ENCODE measurements at regions not wholly inside any gene's neighbourhood (a gene's known extent, or its start where the extent isn't known, plus 50 kb on each side); places are given as distances from the start of the nearest gene placed in this dataset.

- no peak overlapping the region for H2BK5ac ChIP-seq (ENCODE audit: low read depth, low read length, poor library complexity, severe bottlenecking)
- H3K4me1 ChIP-seq (ENCODE audit: control insufficient read depth, insufficient read depth, low read length) = no peaks in the 10 kb centered on the region
- H3K9me3 ChIP-seq (ENCODE audit: control insufficient read depth, insufficient read depth, low read length) = no peaks in the 10 kb centered on the region
- 80% methylated on average over 1 of the region's 2 CpGs; no CpG with 5 or more reads in 1 of the 2 experiments for WGBS, 2 experiments (ENCODE audit: extremely low coverage in 2 of 2, insufficient read length in 1 of 2)
- no peak for ATAC-seq (ENCODE audit: low read depth)
- H3K79me1 ChIP-seq (ENCODE audit: low read depth in 1 of 2, low read length in 2 of 2) = no peaks in the 10 kb centered on the region
- H3K4me2 ChIP-seq (ENCODE audit: low read depth, low read length) = no peak overlapping the region
- in situ Hi-C loops (cut with MboI; ENCODE audit: low sequenced_read_pairs) = no loop called here
- no peak overlapping the region for H3K18ac ChIP-seq (ENCODE audit: low read depth, low read length)
- H3K36me3 ChIP-seq (ENCODE audit: control insufficient read depth, insufficient read depth, low read length) = no peaks in the 10 kb centered on the region
- H2AK5ac ChIP-seq (ENCODE audit: low read depth, low read length) = no peak overlapping the region
- no TSS peak for BruUV-seq (replicated peaks)
- H4K91ac ChIP-seq (ENCODE audit: insufficient read depth, low read depth, low read length) = no peak overlapping the region
- H2BK120ac ChIP-seq (ENCODE audit: low read depth, low read length) = no peak overlapping the region
- H4K5ac ChIP-seq (ENCODE audit: low read depth, low read length) = no peak overlapping the region
- no peak overlapping the region for H2AK9ac ChIP-seq (replicated peaks; ENCODE audit: low read depth, low read length, poor library complexity)
- TF ChIP-seq RCOR1 (IDR thresholded peaks at IDR 0.05; ENCODE audit: insufficient replicate concordance, low read length) (no peak), CTCF (conservative IDR thresholded peaks at IDR 0.05; ENCODE audit: low read depth, low read length) (no peak), POLR2A (IDR thresholded peaks at IDR 0.05; ENCODE audit: low read depth, low read length) (no peak), RAD21 (IDR thresholded peaks at IDR 0.05; ENCODE audit: low read length) (no peak), RFX5 (IDR thresholded peaks at IDR 0.05; ENCODE audit: low read depth, low read length) (no peak), MXI1 (IDR thresholded peaks at IDR 0.05; ENCODE audit: borderline replicate concordance, low read depth, low read length) (no peak), NFE2L2 (IDR thresholded peaks at IDR 0.05; ENCODE audit: low read depth, low read length) (no peak), SMC3 (IDR thresholded peaks at IDR 0.05; ENCODE audit: low read depth, low read length) (no peak), USF2 (IDR thresholded peaks at IDR 0.05; ENCODE audit: low read depth, low read length) (no peak), CHD1 (IDR thresholded peaks at IDR 0.05; ENCODE audit: low read depth, low read length) (no peak), MAZ (IDR thresholded peaks at IDR 0.05; ENCODE audit: borderline replicate concordance, low read depth, low read length) (no peak), CEBPB (IDR thresholded peaks at IDR 0.05; ENCODE audit: low read depth, low read length) (no peak), MAFK (IDR thresholded peaks at IDR 0.05; ENCODE audit: low read depth, low read length) (no peak), BHLHE40 (IDR thresholded peaks at IDR 0.05; ENCODE audit: low read depth, low read length) (no peak), FOS (IDR thresholded peaks at IDR 0.05; ENCODE audit: low read depth, low read length) (no peak)
- TF ChIP-seq, protein P1, sequence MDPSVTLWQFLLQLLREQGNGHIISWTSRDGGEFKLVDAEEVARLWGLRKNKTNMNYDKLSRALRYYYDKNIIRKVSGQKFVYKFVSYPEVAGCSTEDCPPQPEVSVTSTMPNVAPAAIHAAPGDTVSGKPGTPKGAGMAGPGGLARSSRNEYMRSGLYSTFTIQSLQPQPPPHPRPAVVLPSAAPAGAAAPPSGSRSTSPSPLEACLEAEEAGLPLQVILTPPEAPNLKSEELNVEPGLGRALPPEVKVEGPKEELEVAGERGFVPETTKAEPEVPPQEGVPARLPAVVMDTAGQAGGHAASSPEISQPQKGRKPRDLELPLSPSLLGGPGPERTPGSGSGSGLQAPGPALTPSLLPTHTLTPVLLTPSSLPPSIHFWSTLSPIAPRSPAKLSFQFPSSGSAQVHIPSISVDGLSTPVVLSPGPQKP (IDR thresholded peaks at IDR 0.05; ENCODE audit: borderline replicate concordance, low read depth, low read length) = no peak
- no peak overlapping the region for H4K8ac ChIP-seq (ENCODE audit: low read depth in 2 of 2, low read length in 2 of 2)
- intact Hi-C loops (cut with micrococcal nuclease) = no loop called here
- no peak overlapping the region for H2BK20ac ChIP-seq (ENCODE audit: low read depth, low read length)
- no peak for DNase-seq
- H3K27ac ChIP-seq (ENCODE audit: insufficient read depth, low read length) = no peak overlapping the region
- H4K20me1 ChIP-seq (ENCODE audit: insufficient read depth, low read length) = no peaks in the 10 kb centered on the region
- H3K56ac ChIP-seq (ENCODE audit: extremely low read depth, insufficient read depth, low read length) = no peak overlapping the region
- H3K4me3 ChIP-seq (ENCODE audit: insufficient read depth, low read depth, low read length) = no peak overlapping the region
- H3K14ac ChIP-seq (replicated peaks; ENCODE audit: low read depth, low read length) = no peak overlapping the region
- H2BK15ac ChIP-seq (ENCODE audit: low read depth, low read length) = no peak overlapping the region
- POLR2A ChIA-PET (ENCODE audit: unreplicated experiment) = no interaction called here
- no peaks in the 10 kb centered on the region for H3K27me3 ChIP-seq (ENCODE audit: control insufficient read depth, insufficient read depth, low read length)
- H3K9me1 ChIP-seq (ENCODE audit: insufficient read depth, low read length) = no peaks in the 10 kb centered on the region
- no peak overlapping the region for H3K9ac ChIP-seq (ENCODE audit: low read depth, low read length)
- CTCF ChIA-PET = no interaction called here
- H3K23ac ChIP-seq (ENCODE audit: low read depth, low read length) = no peak overlapping the region
- H2AFZ ChIP-seq (replicated peaks; ENCODE audit: low read length, poor library complexity) = no peak overlapping the region
- dilution Hi-C loops (cut with HindIII; ENCODE audit: low sequenced_read_pairs, unreplicated experiment) = no loop called here
- no peak overlapping the region for H3K4ac ChIP-seq (ENCODE audit: low read depth, low read length)
These were observed 1485.3 kb upstream of the TENM3 start for GRCh38 chr4:180757927-180758326.

All from IMR-90 (cell line).